HEK293T (cell line): ENCODE measurements at regions not wholly inside any gene's neighbourhood (a gene's known extent, or its start where the extent isn't known, plus 50 kb on each side); places are given as distances from the start of the nearest gene placed in this dataset.

Experiments
- BHLHE40 ChIP-seq: fragments of 450-650 bp; IDR thresholded peaks from 2 replicates; pipeline ENCODE4 v1.6.1; 2016; ENCODE audit warnings: mild to moderate bottlenecking, moderate library complexity, borderline replicate concordance
- CTBP1 ChIP-seq: fragments of 450-650 bp; IDR thresholded peaks from 2 replicates; pipeline ENCODE4 v1.6.1; 2016; ENCODE audit warnings: borderline replicate concordance
- FOXM1 ChIP-seq: fragments of 450-650 bp; IDR thresholded peaks from 2 replicates; pipeline ENCODE4 v1.6.1; 2017; ENCODE audit warnings: mild to moderate bottlenecking, borderline replicate concordance
- HDGF ChIP-seq: fragments of 450-650 bp; IDR thresholded peaks from 2 replicates; pipeline ENCODE4 v1.6.1; 2017; ENCODE audit warnings: antibody characterized with exemption, borderline replicate concordance
- TARDBP ChIP-seq: fragments of 450-650 bp; IDR thresholded peaks from 2 replicates; pipeline ENCODE4 v1.6.1; 2016
- ZNF384 ChIP-seq: fragments of 450-650 bp; IDR thresholded peaks from 2 replicates; pipeline ENCODE4 v1.6.1; 2016

GRCh38 chr2:190759749-190760213 is 110.9 kb downstream of the NAB1 start:
- TF ChIP-seq HDGF, result no peak
- TF ChIP-seq TARDBP, result no peak
- no peak for TF ChIP-seq ZNF384
- TF ChIP-seq CTBP1, result no peak
- no peak for TF ChIP-seq FOXM1
- no peak for TF ChIP-seq BHLHE40
